WTC11 (cell line): ENCODE measurements at regions not wholly inside any gene's neighbourhood (a gene's known extent, or its start where the extent isn't known, plus 50 kb on each side); places are given as distances from the start of the nearest gene placed in this dataset.

Source experiments
- ATAC-seq: fragments of 200-7000 bp; cut with Tn5 transposase; 2 replicates; pipeline ENCODE4 v1.10.0; 2021; ENCODE audit warnings: mild to moderate bottlenecking, moderate library complexity
- CTCF ChIA-PET: fragments of 300-600 bp; sonication (Branson Sonifier 250); formaldehyde crosslinking; loops from one replicate; lab custom pipeline; 2021; ENCODE audit warnings: antibody characterized with exemption; lab: Charles Lee
- POLR2A ChIA-PET: fragments of 350-600 bp; sonication (Branson Sonifier 250); formaldehyde crosslinking; loops from one replicate; lab custom pipeline; 2021; ENCODE audit warnings: antibody characterized with exemption; lab: Charles Lee
- DNase-seq: peaks from one replicate; pipeline ENCODE4 v3.0.0; 2021; ENCODE audit warnings: low spot score
- H3K27ac Mint-ChIP-seq: 2 replicates; pipeline ENCODE4 v1.8.0; 2021; ENCODE audit warnings: mixed read lengths
- H3K27me3 Mint-ChIP-seq: 2 replicates; pipeline ENCODE4 v1.8.0; 2021; ENCODE audit warnings: low read depth, mild to moderate bottlenecking, moderate library complexity, mixed read lengths
- H3K36me3 Mint-ChIP-seq: 2 replicates; pipeline ENCODE4 v1.8.0; 2021; ENCODE audit warnings: mixed read lengths
- H3K4me1 Mint-ChIP-seq: 2 replicates; pipeline ENCODE4 v1.8.0; 2022; ENCODE audit warnings: mixed read lengths
- H3K4me3 Mint-ChIP-seq: 2 replicates; pipeline ENCODE4 v1.8.0; 2021; ENCODE audit warnings: mild to moderate bottlenecking, moderate library complexity, mixed read lengths
- H3K9me3 Mint-ChIP-seq: 2 replicates; pipeline ENCODE4 v1.8.0; 2021; ENCODE audit warnings: mixed read lengths
- CREB1 ChIP-seq: sonication (generic); formaldehyde crosslinking; IDR thresholded peaks from 2 replicates; pipeline ENCODE4 v1.8.0; 2023; ENCODE audit warnings: mild to moderate bottlenecking, missing genetic modification reagents
- ETV6 ChIP-seq: sonication (generic); formaldehyde crosslinking; IDR thresholded peaks from 2 replicates; pipeline ENCODE4 v1.8.1; 2022; ENCODE audit warnings: mild to moderate bottlenecking, missing genetic modification reagents
- KAT7 ChIP-seq: sonication (generic); formaldehyde crosslinking; IDR thresholded peaks from 2 replicates; pipeline ENCODE4 v1.8.1; 2023; ENCODE audit warnings: missing genetic modification reagents, mild to moderate bottlenecking, borderline replicate concordance
- NR2C2 ChIP-seq: sonication (generic); formaldehyde crosslinking; IDR thresholded peaks from 2 replicates; pipeline ENCODE4 v1.8.0; 2022; ENCODE audit warnings: mild to moderate bottlenecking, missing genetic modification reagents
- OVOL2 ChIP-seq: fragments of 250-450 bp; sonication (Bioruptor Pico); IDR thresholded peaks from 2 replicates; pipeline ENCODE4 v1.9.0; 2021; ENCODE audit warnings: mild to moderate bottlenecking, borderline replicate concordance
- TEAD1 ChIP-seq: sonication (generic); formaldehyde crosslinking; IDR thresholded peaks from 2 replicates; pipeline ENCODE4 v1.8.0; 2022; ENCODE audit warnings: mild to moderate bottlenecking, missing genetic modification reagents
- ZNF121 ChIP-seq: sonication (generic); formaldehyde crosslinking; IDR thresholded peaks from 2 replicates; pipeline ENCODE4 v1.8.0; 2023; ENCODE audit warnings: missing genetic modification reagents
- ZNF232 ChIP-seq: sonication (generic); formaldehyde crosslinking; IDR thresholded peaks from 2 replicates; pipeline ENCODE4 v1.8.0; 2022; ENCODE audit warnings: mild to moderate bottlenecking, missing genetic modification reagents
- TF ChIP-seq, protein P1 (sequence below): sonication (generic); formaldehyde crosslinking; IDR thresholded peaks from 2 replicates; pipeline ENCODE4 v1.8.0; 2023; ENCODE audit warnings: mild to moderate bottlenecking, missing genetic modification reagents
- TF ChIP-seq, protein P2 (sequence below): sonication (generic); formaldehyde crosslinking; IDR thresholded peaks from 2 replicates; pipeline ENCODE4 v1.8.1; 2023; ENCODE audit warnings: mild to moderate bottlenecking, missing genetic modification reagents, borderline replicate concordance
- TF ChIP-seq, protein P3 (sequence below): sonication (generic); formaldehyde crosslinking; conservative IDR thresholded peaks from 2 replicates; pipeline ENCODE4 v1.8.1; 2023; ENCODE audit warnings: mild to moderate bottlenecking, low read depth, missing genetic modification reagents, moderate library complexity
- TF ChIP-seq, protein P4 (sequence below): sonication (generic); formaldehyde crosslinking; IDR thresholded peaks from 2 replicates; pipeline ENCODE4 v1.8.1; 2023; ENCODE audit warnings: mild to moderate bottlenecking, missing genetic modification reagents
- TF ChIP-seq, protein P5 (sequence below): sonication (generic); formaldehyde crosslinking; IDR thresholded peaks from 2 replicates; pipeline ENCODE4 v1.8.0; 2022; ENCODE audit warnings: mild to moderate bottlenecking, missing genetic modification reagents
- TF ChIP-seq, protein P6 (sequence below): sonication (generic); formaldehyde crosslinking; IDR thresholded peaks from 2 replicates; pipeline ENCODE4 v1.8.0; 2023; ENCODE audit warnings: missing genetic modification reagents
- TF ChIP-seq, protein P7 (sequence below): sonication (generic); formaldehyde crosslinking; IDR thresholded peaks from 2 replicates; pipeline ENCODE4 v1.8.0; 2022; ENCODE audit warnings: missing genetic modification reagents
- TF ChIP-seq, protein P8 (sequence below): sonication (generic); formaldehyde crosslinking; IDR thresholded peaks from 2 replicates; pipeline ENCODE4 v1.8.1; 2023; ENCODE audit warnings: mild to moderate bottlenecking, missing genetic modification reagents, moderate library complexity

DNA sequence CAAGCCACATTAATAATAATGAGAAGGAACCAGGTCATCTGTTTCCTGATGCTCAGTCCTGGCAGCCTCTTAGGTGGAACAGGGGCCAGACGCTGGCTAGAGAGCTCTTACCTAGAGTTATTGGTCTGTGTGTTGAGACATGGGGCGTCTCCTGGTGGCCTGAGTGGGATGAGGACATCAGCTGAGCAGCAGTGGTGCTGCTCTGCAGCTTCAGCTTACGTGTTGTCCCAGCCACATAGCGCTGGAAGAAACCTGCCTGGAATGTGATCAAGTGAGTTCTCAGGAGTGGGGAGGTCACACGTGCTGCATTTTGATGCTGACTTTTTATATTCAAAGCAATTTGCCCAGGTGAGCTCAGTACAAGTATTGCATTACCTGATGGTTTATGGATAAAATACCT, 355.4 kb downstream of the CDH26 start:
- CTCF ChIA-PET, result interaction anchor here (1.1 kb wide), 1 partner anchor 51 kb away, joined by 3 read pairs; no protein-coding TSS in a partner anchor
- Mint-ChIP-seq H3K4me1 (no peaks in the 10 kb centered on the region), H3K4me3 (no peak overlapping the region), H3K27ac (no peak overlapping the region), H3K36me3 (peaks cover 17% of the 10 kb centered on the region), H3K9me3 (peaks cover 50% of the 10 kb centered on the region), H3K27me3 (peaks cover 47% of the 10 kb centered on the region)
- DNase-seq (no peak), ATAC-seq (no peak)
- TF ChIP-seq, protein P1, sequence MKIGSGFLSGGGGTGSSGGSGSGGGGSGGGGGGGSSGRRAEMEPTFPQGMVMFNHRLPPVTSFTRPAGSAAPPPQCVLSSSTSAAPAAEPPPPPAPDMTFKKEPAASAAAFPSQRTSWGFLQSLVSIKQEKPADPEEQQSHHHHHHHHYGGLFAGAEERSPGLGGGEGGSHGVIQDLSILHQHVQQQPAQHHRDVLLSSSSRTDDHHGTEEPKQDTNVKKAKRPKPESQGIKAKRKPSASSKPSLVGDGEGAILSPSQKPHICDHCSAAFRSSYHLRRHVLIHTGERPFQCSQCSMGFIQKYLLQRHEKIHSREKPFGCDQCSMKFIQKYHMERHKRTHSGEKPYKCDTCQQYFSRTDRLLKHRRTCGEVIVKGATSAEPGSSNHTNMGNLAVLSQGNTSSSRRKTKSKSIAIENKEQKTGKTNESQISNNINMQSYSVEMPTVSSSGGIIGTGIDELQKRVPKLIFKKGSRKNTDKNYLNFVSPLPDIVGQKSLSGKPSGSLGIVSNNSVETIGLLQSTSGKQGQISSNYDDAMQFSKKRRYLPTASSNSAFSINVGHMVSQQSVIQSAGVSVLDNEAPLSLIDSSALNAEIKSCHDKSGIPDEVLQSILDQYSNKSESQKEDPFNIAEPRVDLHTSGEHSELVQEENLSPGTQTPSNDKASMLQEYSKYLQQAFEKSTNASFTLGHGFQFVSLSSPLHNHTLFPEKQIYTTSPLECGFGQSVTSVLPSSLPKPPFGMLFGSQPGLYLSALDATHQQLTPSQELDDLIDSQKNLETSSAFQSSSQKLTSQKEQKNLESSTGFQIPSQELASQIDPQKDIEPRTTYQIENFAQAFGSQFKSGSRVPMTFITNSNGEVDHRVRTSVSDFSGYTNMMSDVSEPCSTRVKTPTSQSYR, result no peak
- TF ChIP-seq, protein P2, sequence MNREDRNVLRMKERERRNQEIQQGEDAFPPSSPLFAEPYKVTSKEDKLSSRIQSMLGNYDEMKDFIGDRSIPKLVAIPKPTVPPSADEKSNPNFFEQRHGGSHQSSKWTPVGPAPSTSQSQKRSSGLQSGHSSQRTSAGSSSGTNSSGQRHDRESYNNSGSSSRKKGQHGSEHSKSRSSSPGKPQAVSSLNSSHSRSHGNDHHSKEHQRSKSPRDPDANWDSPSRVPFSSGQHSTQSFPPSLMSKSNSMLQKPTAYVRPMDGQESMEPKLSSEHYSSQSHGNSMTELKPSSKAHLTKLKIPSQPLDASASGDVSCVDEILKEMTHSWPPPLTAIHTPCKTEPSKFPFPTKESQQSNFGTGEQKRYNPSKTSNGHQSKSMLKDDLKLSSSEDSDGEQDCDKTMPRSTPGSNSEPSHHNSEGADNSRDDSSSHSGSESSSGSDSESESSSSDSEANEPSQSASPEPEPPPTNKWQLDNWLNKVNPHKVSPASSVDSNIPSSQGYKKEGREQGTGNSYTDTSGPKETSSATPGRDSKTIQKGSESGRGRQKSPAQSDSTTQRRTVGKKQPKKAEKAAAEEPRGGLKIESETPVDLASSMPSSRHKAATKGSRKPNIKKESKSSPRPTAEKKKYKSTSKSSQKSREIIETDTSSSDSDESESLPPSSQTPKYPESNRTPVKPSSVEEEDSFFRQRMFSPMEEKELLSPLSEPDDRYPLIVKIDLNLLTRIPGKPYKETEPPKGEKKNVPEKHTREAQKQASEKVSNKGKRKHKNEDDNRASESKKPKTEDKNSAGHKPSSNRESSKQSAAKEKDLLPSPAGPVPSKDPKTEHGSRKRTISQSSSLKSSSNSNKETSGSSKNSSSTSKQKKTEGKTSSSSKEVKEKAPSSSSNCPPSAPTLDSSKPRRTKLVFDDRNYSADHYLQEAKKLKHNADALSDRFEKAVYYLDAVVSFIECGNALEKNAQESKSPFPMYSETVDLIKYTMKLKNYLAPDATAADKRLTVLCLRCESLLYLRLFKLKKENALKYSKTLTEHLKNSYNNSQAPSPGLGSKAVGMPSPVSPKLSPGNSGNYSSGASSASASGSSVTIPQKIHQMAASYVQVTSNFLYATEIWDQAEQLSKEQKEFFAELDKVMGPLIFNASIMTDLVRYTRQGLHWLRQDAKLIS, result no peak
- TF ChIP-seq ZNF121 (CRISPR knock-in tag) (no peak), KAT7 (CRISPR knock-in tag) (no peak), CREB1 (no peak)
- TF ChIP-seq, protein P3, sequence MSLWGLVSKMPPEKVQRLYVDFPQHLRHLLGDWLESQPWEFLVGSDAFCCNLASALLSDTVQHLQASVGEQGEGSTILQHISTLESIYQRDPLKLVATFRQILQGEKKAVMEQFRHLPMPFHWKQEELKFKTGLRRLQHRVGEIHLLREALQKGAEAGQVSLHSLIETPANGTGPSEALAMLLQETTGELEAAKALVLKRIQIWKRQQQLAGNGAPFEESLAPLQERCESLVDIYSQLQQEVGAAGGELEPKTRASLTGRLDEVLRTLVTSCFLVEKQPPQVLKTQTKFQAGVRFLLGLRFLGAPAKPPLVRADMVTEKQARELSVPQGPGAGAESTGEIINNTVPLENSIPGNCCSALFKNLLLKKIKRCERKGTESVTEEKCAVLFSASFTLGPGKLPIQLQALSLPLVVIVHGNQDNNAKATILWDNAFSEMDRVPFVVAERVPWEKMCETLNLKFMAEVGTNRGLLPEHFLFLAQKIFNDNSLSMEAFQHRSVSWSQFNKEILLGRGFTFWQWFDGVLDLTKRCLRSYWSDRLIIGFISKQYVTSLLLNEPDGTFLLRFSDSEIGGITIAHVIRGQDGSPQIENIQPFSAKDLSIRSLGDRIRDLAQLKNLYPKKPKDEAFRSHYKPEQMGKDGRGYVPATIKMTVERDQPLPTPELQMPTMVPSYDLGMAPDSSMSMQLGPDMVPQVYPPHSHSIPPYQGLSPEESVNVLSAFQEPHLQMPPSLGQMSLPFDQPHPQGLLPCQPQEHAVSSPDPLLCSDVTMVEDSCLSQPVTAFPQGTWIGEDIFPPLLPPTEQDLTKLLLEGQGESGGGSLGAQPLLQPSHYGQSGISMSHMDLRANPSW (CRISPR knock-in tag), result no peak
- POLR2A ChIA-PET, result no interaction called here

DNA sequence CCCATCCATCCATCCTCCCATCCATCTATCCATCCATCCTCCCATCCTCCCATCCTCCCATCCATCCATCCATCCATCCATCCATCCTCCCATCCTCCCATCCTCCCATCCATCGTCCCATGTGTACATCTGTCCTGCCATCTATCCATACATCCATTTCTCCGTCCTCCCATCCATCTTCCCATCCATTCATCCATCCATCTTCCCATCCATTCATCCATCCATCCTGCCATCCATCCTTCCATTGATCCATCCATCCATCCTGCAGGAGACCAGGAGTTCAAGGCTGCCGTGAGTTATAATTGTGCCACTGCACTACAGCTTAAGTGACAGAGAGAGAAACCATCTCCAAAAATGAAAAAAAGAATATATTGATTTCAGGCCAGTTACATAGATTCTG, 356.5 kb downstream of the CDH26 start:
- Mint-ChIP-seq H3K4me1 (no peaks in the 10 kb centered on the region), H3K9me3 (peaks cover 50% of the 10 kb centered on the region), H3K27ac (no peak overlapping the region), H3K27me3 (peaks cover 44% of the 10 kb centered on the region), H3K36me3 (peaks cover 17% of the 10 kb centered on the region), H3K4me3 (no peak overlapping the region)
- DNase-seq (no peak), ATAC-seq (no peak)
- CTCF ChIA-PET, result no interaction called here
- POLR2A ChIA-PET, result no interaction called here
- TF ChIP-seq, protein P4, sequence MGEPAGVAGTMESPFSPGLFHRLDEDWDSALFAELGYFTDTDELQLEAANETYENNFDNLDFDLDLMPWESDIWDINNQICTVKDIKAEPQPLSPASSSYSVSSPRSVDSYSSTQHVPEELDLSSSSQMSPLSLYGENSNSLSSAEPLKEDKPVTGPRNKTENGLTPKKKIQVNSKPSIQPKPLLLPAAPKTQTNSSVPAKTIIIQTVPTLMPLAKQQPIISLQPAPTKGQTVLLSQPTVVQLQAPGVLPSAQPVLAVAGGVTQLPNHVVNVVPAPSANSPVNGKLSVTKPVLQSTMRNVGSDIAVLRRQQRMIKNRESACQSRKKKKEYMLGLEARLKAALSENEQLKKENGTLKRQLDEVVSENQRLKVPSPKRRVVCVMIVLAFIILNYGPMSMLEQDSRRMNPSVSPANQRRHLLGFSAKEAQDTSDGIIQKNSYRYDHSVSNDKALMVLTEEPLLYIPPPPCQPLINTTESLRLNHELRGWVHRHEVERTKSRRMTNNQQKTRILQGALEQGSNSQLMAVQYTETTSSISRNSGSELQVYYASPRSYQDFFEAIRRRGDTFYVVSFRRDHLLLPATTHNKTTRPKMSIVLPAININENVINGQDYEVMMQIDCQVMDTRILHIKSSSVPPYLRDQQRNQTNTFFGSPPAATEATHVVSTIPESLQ (CRISPR knock-in tag), result no peak
- TF ChIP-seq OVOL2 (CRISPR knock-in tag) (no peak), ZNF232 (CRISPR knock-in tag) (no peak), NR2C2 (CRISPR knock-in tag) (no peak), ETV6 (CRISPR knock-in tag) (no peak), TEAD1 (CRISPR knock-in tag) (no peak)
- TF ChIP-seq, protein P5, sequence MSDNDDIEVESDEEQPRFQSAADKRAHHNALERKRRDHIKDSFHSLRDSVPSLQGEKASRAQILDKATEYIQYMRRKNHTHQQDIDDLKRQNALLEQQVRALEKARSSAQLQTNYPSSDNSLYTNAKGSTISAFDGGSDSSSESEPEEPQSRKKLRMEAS, result no peak
- TF ChIP-seq, protein P6, sequence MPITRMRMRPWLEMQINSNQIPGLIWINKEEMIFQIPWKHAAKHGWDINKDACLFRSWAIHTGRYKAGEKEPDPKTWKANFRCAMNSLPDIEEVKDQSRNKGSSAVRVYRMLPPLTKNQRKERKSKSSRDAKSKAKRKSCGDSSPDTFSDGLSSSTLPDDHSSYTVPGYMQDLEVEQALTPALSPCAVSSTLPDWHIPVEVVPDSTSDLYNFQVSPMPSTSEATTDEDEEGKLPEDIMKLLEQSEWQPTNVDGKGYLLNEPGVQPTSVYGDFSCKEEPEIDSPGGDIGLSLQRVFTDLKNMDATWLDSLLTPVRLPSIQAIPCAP, result no peak
- TF ChIP-seq, protein P7, sequence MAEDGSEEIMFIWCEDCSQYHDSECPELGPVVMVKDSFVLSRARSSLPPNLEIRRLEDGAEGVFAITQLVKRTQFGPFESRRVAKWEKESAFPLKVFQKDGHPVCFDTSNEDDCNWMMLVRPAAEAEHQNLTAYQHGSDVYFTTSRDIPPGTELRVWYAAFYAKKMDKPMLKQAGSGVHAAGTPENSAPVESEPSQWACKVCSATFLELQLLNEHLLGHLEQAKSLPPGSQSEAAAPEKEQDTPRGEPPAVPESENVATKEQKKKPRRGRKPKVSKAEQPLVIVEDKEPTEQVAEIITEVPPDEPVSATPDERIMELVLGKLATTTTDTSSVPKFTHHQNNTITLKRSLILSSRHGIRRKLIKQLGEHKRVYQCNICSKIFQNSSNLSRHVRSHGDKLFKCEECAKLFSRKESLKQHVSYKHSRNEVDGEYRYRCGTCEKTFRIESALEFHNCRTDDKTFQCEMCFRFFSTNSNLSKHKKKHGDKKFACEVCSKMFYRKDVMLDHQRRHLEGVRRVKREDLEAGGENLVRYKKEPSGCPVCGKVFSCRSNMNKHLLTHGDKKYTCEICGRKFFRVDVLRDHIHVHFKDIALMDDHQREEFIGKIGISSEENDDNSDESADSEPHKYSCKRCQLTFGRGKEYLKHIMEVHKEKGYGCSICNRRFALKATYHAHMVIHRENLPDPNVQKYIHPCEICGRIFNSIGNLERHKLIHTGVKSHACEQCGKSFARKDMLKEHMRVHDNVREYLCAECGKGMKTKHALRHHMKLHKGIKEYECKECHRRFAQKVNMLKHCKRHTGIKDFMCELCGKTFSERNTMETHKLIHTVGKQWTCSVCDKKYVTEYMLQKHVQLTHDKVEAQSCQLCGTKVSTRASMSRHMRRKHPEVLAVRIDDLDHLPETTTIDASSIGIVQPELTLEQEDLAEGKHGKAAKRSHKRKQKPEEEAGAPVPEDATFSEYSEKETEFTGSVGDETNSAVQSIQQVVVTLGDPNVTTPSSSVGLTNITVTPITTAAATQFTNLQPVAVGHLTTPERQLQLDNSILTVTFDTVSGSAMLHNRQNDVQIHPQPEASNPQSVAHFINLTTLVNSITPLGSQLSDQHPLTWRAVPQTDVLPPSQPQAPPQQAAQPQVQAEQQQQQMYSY (CRISPR knock-in tag), result no peak
- TF ChIP-seq, protein P8, sequence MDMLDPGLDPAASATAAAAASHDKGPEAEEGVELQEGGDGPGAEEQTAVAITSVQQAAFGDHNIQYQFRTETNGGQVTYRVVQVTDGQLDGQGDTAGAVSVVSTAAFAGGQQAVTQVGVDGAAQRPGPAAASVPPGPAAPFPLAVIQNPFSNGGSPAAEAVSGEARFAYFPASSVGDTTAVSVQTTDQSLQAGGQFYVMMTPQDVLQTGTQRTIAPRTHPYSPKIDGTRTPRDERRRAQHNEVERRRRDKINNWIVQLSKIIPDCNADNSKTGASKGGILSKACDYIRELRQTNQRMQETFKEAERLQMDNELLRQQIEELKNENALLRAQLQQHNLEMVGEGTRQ (CRISPR knock-in tag), result no peak
